SK-N-MC (cell line): ENCODE measurements at regions not wholly inside any gene's neighbourhood (a gene's known extent, or its start where the extent isn't known, plus 50 kb on each side); places are given as distances from the start of the nearest gene placed in this dataset.

Experiments used
- EZH2 ChIP-seq: fragments of 200-600 bp; sonication (generic); IDR thresholded peaks from one replicate; pipeline ENCODE4 v1.6.1; 2017; ENCODE audit warnings: antibody characterized with exemption
- POLR2AphosphoS5 ChIP-seq: IDR thresholded peaks from 2 replicates; pipeline ENCODE4 v1.6.1; 2012; ENCODE audit warnings: mild to moderate bottlenecking, low read depth, low read length, borderline replicate concordance

DNA sequence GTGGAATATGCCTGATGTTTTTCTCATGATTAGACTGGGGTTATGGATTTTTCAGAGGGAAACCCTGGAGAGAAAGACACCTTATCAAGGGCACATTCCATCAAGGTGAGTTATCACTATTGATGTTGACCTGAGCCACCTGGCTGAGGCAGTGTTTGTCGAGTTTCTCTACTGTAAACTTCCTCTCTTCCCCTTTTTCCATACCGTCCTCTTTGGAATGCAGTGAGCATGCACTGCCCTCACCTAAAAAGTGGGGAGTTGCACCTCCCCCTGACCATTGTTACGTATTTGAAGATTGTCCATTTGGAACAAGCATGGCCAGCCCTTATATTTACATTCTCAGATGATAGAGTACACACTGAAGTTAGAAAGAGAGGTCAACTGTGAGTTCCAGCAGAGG, 53.9 kb upstream of the PWP1 start:
- TF ChIP-seq POLR2AphosphoS5 (no peak), EZH2 (no peak)
